Body of pancreas (tissue), 4 donors: ENCODE measurements at regions not wholly inside any gene's neighbourhood (a gene's known extent, or its start where the extent isn't known, plus 50 kb on each side); places are given as distances from the start of the nearest gene placed in this dataset.
"Not testable (repeated sequence)": the region's sequence is repeated elsewhere in the genome, so short reads cannot be mapped to it uniquely, and the experiment has no call there.

Experiments
- ATAC-seq: fragments of 150-250 bp; one replicate; pipeline ENCODE4 v1.9.1; 2016
- DNase-seq, 4 donors: peaks; one replicate each; pipeline ENCODE4 v3.0.0-alpha.2; 2019
- H3K27ac ChIP-seq, 4 donors: fragments of 200-600 bp; sonication (generic); 1 replicate in 3 of 4; 2 replicates in 1 of 4; pipeline versions ENCODE4 v1.5.1 to v1.6.1; 2016 to 2019; ENCODE audit warnings: mild to moderate bottlenecking in 1 of 4, mixed read lengths in 1 of 4, moderate library complexity in 1 of 4
- H3K27me3 ChIP-seq, 2 donors: fragments of 200-600 bp; sonication (generic); one replicate each; pipeline ENCODE4 v1.6.0; 2016; ENCODE audit warnings: mild to moderate bottlenecking in 1 of 2
- H3K36me3 ChIP-seq, 2 donors: fragments of 200-600 bp; sonication (generic); replicated peaks in 1 of 2; 2 replicates each; pipeline ENCODE4 v1.5.1; 2016; ENCODE audit warnings: low read depth in 2 of 2; ENCODE audit not compliant: insufficient read depth in 1 of 2
- H3K4me1 ChIP-seq: fragments of 200-600 bp; sonication (generic); one replicate; pipeline ENCODE4 v1.6.0; 2016
- H3K4me3 ChIP-seq, 2 donors: fragments of 200-600 bp; sonication (generic); 1 replicate in 1 of 2; 2 replicates in 1 of 2; pipeline ENCODE4 v1.5.1; 2016 to 2019
- H3K9me3 ChIP-seq, 3 donors: fragments of 200-600 bp; sonication (generic); 1 replicate in 2 of 3; 2 replicates in 1 of 3; pipeline ENCODE4 v1.5.1; 2016
- CTCF ChIP-seq, 7 experiments: fragments of 450-650 bp in 4 of 7; fragments of 200-600 bp in 3 of 7; sonication (generic) in 3 of 7; IDR thresholded peaks; one replicate each; pipeline ENCODE4 v1.5.1; 2016 to 2019; ENCODE audit warnings: antibody characterized with exemption in 7 of 7
- POLR2A ChIP-seq, 3 donors: fragments of 450-650 bp; IDR thresholded peaks; one replicate each; pipeline ENCODE4 v1.6.1; 2016; ENCODE audit warnings: antibody characterized with exemption in 3 of 3, mild to moderate bottlenecking in 2 of 3
- WGBS, 2 donors: methylation state at CpG; one replicate each; pipeline ENCODE4 v1.1.5; 2017; 5-methylcytosine and 5-hydroxymethylcytosine counted together
- intact Hi-C: fragments of 100-400 bp; cut with DNase I; formaldehyde crosslinking; loops from one replicate; pipeline ENCODE4 v1.15.1; 2023

GRCh38 chr18:1306641-1307040 is 402.0 kb downstream of the ADCYAP1 start:
- TF ChIP-seq POLR2A (IDR thresholded peaks at IDR 0.05) (no peak), CTCF (IDR thresholded peaks at IDR 0.05) (no peak)
- Histone ChIP-seq H3K36me3 (no peaks in the 10 kb centered on the region), H3K27ac (no peak overlapping the region), H3K4me3 (no peak overlapping the region), H3K9me3 (no peaks in the 10 kb centered on the region), H3K4me1 (no peaks in the 10 kb centered on the region), H3K27me3 (no peaks in the 10 kb centered on the region)
- WGBS, 2 donors, result 84 to 97% methylated on average over 2 of the region's 2 CpGs
- no peak for DNase-seq
- no peak for ATAC-seq
- intact Hi-C loops, result no loop called here

- no peak overlapping the region for H3K27ac ChIP-seq
- no peaks in the 10 kb centered on the region for H3K9me3 ChIP-seq
- TF ChIP-seq POLR2A (IDR thresholded peaks at IDR 0.05) (no peak), CTCF (IDR thresholded peaks at IDR 0.05) (no peak)
- no peaks in the 10 kb centered on the region for H3K27me3 ChIP-seq
- H3K36me3 ChIP-seq, result no peaks in the 10 kb centered on the region
- H3K4me3 ChIP-seq, result no peak overlapping the region
- no peaks in the 10 kb centered on the region for H3K4me1 ChIP-seq
- DNase-seq (no peak), ATAC-seq (no peak)
- WGBS, 2 donors, result 75 to 77% methylated on average over 5 of the region's 5 CpGs
- intact Hi-C loops, result no loop called here
These were observed 404.0 kb downstream of the ADCYAP1 start for GRCh38 chr18:1308686-1309085.

GRCh38 chr18:1311376-1311775 is 406.7 kb downstream of the ADCYAP1 start:
- no peak for ATAC-seq
- H3K27ac ChIP-seq, result no peak overlapping the region
- DNase-seq, result no peak
- TF ChIP-seq POLR2A (IDR thresholded peaks at IDR 0.05) (no peak), CTCF (IDR thresholded peaks at IDR 0.05) (no peak)
- H3K27me3 ChIP-seq, result no peaks in the 10 kb centered on the region
- intact Hi-C loops, result no loop called here
- 78 to 79% methylated on average over 2 of the region's 2 CpGs for WGBS, 2 donors
- no peaks in the 10 kb centered on the region for H3K36me3 ChIP-seq
- H3K9me3 ChIP-seq, result no peaks in the 10 kb centered on the region
- no peaks in the 10 kb centered on the region for H3K4me1 ChIP-seq
- no peak overlapping the region for H3K4me3 ChIP-seq

GRCh38 chr18:1335345-1335744 is 430.7 kb downstream of the ADCYAP1 start:
- 70 to 81% methylated on average over 11 of the region's 11 CpGs for whole genome bisulfite sequencing, 2 donors
- H3K27ac ChIP-seq, H3K27me3 ChIP-seq, DNase-seq, H3K4me3 ChIP-seq, intact Hi-C loops, H3K4me1 ChIP-seq, H3K9me3 ChIP-seq, H3K36me3 ChIP-seq, ATAC-seq: not testable (repeated sequence)

GRCh38 chr18:1350931-1351450 is 446.3 kb downstream of the ADCYAP1 start:
- Histone ChIP-seq H3K36me3 (no peaks in the 10 kb centered on the region), H3K4me3 (no peak overlapping the region), H3K4me1 (no peaks in the 10 kb centered on the region), H3K9me3 (no peaks in the 10 kb centered on the region), H3K27me3 (no peaks in the 10 kb centered on the region), H3K27ac (no peak overlapping the region)
- intact Hi-C loops, result no loop called here
- ATAC-seq (no peak), DNase-seq (no peak)
- 79 to 82% methylated on average over 4 of the region's 4 CpGs for WGBS, 2 donors
- TF ChIP-seq CTCF (IDR thresholded peaks at IDR 0.05) (no peak), POLR2A (IDR thresholded peaks at IDR 0.05) (no peak)
